Tibial artery (tissue), 4 donors: ENCODE measurements at regions not wholly inside any gene's neighbourhood (a gene's known extent, or its start where the extent isn't known, plus 50 kb on each side); places are given as distances from the start of the nearest gene placed in this dataset.

Experiments
- DNase-seq, 2 donors: peaks; one replicate each; pipeline ENCODE4 v3.0.0-alpha.2; 2019
- H3K27ac ChIP-seq, 2 donors: fragments of 200-600 bp; sonication (generic) in 1 of 2; 1 replicate in 1 of 2; 2 replicates in 1 of 2; pipeline ENCODE4 v1.5.1; 2018 to 2019; ENCODE audit warnings: mild to moderate bottlenecking in 1 of 2
- H3K27me3 ChIP-seq, 2 donors: fragments of 200-600 bp; sonication (generic) in 1 of 2; one replicate each; pipeline versions ENCODE4 v1.5.1 to v1.6.0; 2016 to 2019
- H3K36me3 ChIP-seq, 3 donors: fragments of 200-600 bp; sonication (generic) in 2 of 3; one replicate each; pipeline ENCODE4 v1.5.1; 2016 to 2019; ENCODE audit warnings: mild to moderate bottlenecking in 2 of 3
- H3K4me1 ChIP-seq, 4 donors: fragments of 200-600 bp; sonication (generic) in 2 of 4; 1 replicate in 3 of 4; 2 replicates in 1 of 4; pipeline ENCODE4 v1.5.1; 2016 to 2019
- H3K4me3 ChIP-seq, 2 donors: fragments of 200-600 bp; sonication (generic) in 1 of 2; 1 replicate in 1 of 2; 2 replicates in 1 of 2; pipeline ENCODE4 v1.5.1; 2018 to 2019; ENCODE audit warnings: mild to moderate bottlenecking in 2 of 2
- H3K9me3 ChIP-seq, 3 donors: fragments of 200-600 bp; sonication (generic) in 1 of 3; one replicate each; pipeline ENCODE4 v1.5.1; 2016 to 2019
- intact Hi-C: fragments of 100-400 bp; cut with DNase I; formaldehyde crosslinking; loops from one replicate; pipeline ENCODE4 v1.15.0; 2023; ENCODE audit warnings: low total_unique reads
- TF ChIP-seq, protein P1 (sequence below), 2 experiments: fragments of 200-600 bp in 1 of 2; fragments of 450-650 bp in 1 of 2; IDR thresholded peaks; one replicate each; pipeline ENCODE4 v1.5.1; 2017 to 2019; ENCODE audit warnings: antibody characterized with exemption in 2 of 2, mild to moderate bottlenecking in 1 of 2, moderate library complexity in 1 of 2

DNA sequence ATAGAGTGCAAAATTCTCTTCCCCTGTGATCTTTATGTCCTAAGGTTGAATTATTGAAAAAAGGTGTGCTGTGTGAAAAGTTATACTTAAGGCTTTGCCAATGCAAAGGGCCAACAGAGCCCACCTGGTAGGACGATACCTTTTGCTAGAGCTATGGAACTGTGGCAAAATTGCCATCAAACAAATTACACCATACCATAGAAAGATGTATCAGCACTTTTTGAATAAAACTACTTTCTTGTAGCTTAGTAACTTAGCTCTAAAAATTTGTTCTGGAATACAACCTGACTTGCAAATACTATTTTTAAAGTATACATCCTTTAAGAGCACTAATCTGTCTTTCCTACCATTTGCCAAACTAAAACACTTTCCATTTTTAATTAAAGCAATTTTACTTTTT lies 147.2 kb upstream of the ERCC4 start:
- Histone ChIP-seq H3K36me3 (no peaks in the 10 kb centered on the region), H3K4me3 (no peak overlapping the region), H3K27me3 (no peaks in the 10 kb centered on the region), H3K27ac (no peak overlapping the region), H3K9me3 (peaks cover 0 to 9% (median 0%) of the 10 kb centered on the region in 3 donors), H3K4me1 (no peaks in the 10 kb centered on the region)
- no peak for DNase-seq
- TF ChIP-seq, protein P1, sequence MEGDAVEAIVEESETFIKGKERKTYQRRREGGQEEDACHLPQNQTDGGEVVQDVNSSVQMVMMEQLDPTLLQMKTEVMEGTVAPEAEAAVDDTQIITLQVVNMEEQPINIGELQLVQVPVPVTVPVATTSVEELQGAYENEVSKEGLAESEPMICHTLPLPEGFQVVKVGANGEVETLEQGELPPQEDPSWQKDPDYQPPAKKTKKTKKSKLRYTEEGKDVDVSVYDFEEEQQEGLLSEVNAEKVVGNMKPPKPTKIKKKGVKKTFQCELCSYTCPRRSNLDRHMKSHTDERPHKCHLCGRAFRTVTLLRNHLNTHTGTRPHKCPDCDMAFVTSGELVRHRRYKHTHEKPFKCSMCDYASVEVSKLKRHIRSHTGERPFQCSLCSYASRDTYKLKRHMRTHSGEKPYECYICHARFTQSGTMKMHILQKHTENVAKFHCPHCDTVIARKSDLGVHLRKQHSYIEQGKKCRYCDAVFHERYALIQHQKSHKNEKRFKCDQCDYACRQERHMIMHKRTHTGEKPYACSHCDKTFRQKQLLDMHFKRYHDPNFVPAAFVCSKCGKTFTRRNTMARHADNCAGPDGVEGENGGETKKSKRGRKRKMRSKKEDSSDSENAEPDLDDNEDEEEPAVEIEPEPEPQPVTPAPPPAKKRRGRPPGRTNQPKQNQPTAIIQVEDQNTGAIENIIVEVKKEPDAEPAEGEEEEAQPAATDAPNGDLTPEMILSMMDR (IDR thresholded peaks at IDR 0.05), result no peak
- intact Hi-C loops, result no loop called here

DNA sequence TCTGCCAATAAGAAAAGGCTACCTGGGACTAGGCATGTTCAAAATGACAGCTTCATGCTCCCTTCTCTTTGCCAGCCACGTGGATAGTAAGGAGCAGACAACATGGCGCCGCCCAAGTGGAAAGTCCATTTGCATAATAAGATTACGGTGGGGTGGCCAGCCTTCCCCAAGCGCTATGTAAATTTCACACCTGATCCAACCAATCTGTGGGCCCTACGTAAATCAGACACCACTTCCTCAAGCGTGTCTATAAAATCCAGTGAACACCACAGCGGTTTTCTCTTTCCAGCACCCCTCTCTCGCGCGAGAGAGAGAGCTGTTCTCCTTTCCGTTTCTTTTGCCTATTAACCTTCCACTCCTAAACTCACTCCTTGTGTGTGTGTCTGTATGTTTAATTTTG lies 140.3 kb upstream of the ERCC4 start:
- DNase-seq, result no peak
- Histone ChIP-seq H3K4me1 (peaks cover 0 to 16% (median 3%) of the 10 kb centered on the region in 4 donors), H3K9me3 (peaks cover 0 to 9% (median 5%) of the 10 kb centered on the region in 3 donors), H3K27ac (no peak overlapping the region), H3K36me3 (no peaks in the 10 kb centered on the region), H3K27me3 (no peaks in the 10 kb centered on the region), H3K4me3 (no peak overlapping the region)
- TF ChIP-seq, protein P1 (IDR thresholded peaks at IDR 0.05), result no peak
- intact Hi-C loops, result no loop called here

DNA sequence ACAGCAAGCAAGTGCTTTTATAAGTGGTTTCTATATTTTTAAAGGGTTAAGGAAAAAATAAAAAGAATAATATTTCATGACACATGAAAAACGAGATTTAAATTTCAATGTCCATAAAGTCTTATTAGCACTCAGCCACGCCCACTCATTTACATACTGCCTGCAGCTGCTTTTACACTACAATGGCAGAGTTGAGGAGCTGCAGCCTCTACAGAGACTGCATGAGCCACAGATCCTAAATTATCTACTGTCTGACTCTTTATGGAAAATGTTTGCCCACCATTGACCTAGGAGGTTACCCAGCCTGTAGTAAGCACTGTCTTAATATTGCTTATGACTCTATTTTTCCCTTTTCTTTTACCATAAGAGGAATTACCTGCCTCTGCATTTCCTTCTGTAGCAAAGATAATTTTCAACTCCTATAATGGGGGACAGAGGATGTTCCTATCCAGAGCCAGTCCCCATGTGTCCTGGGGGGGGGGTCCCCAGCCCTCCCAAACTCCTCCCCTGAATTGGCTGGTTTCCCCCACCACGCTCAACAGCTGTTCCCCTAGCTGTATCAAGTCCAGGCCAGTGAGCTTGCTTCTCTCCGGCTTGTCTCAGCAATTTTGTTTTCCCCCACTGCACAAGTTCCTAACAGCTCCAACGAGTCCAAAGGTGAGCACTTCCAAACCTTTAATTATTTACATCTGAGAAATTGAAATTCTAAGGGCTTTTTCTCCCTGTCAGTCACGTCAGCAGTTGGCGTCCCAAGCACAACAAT lies 139.4 kb upstream of the ERCC4 start:
- Histone ChIP-seq H3K36me3 (no peaks in the 10 kb centered on the region), H3K4me1 (peaks cover 0 to 16% (median 3%) of the 10 kb centered on the region in 4 donors), H3K9me3 (peaks cover 0 to 5% (median 4%) of the 10 kb centered on the region in 3 donors), H3K27ac (no peak overlapping the region), H3K4me3 (no peak overlapping the region), H3K27me3 (no peaks in the 10 kb centered on the region)
- TF ChIP-seq, protein P1 (IDR thresholded peaks at IDR 0.05), result no peak
- intact Hi-C loops, result no loop called here
- DNase-seq, result no peak

DNA sequence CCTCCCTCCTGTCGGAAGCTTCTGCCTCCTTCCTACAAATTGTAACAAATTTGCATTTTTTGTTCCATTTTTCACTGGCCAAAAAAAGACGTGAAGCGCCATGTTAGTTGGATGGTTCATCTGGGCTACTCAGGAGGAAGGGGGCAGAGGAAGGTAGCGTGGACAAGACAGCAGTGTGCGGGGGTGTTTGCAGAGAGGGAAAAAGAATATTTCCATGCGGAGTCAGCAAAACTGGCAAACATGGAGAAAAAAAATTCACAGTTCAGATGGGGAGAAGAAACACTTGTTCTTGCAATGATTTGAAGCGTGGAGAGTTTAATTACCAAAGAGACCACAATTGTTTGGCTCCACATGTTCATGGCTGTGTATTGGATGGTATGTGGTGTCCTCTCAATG lies 138.8 kb upstream of the ERCC4 start:
- TF ChIP-seq, protein P1 (IDR thresholded peaks at IDR 0.05), result no peak
- Histone ChIP-seq H3K9me3 (peaks cover 0 to 5% (median 0%) of the 10 kb centered on the region in 3 donors), H3K36me3 (no peaks in the 10 kb centered on the region), H3K27ac (no peak overlapping the region), H3K27me3 (no peaks in the 10 kb centered on the region), H3K4me3 (no peak overlapping the region), H3K4me1 (peaks cover 0 to 16% (median 3%) of the 10 kb centered on the region in 4 donors)
- no peak for DNase-seq
- intact Hi-C loops, result no loop called here

DNA sequence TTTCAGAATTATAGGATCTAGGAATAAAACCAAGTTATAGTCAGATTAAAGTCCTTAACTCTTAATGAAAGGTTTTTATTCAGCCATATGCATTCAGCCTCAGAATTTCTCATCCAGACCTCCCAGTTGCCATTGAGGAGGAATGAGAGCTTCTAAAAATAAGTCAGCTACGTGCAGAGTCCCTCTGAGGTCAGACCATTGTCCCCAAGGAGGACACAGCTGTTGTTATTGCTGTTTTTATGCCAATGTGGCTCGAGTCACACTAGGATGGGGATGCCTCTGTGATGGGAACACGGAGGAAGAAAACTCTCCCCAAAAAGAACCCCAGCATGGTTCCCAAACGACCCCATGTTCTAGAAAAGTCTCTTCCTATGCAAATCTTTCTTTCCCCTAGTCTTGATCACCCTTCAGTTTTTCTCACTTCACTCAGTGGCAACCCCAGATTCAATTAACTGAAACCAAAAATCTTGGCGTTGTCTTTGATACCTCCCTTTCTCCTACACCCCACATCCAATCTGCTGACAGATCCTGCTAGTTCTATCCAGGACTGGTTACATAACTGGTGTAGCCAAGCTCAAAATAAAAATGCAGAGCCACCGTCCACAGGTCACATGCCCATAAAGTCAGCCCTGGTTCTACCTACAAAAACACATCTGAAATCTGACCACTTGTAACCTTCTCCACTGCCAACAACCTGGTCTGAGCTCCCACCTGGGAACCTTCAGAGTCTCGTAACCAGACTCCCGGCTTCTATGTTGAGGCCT lies 138.2 kb upstream of the ERCC4 start:
- Histone ChIP-seq H3K9me3 (peaks cover 0 to 5% (median 0%) of the 10 kb centered on the region in 3 donors), H3K4me1 (peaks cover 0 to 16% (median 3%) of the 10 kb centered on the region in 4 donors), H3K27ac (no peak overlapping the region), H3K36me3 (no peaks in the 10 kb centered on the region), H3K4me3 (no peak overlapping the region), H3K27me3 (no peaks in the 10 kb centered on the region)
- TF ChIP-seq, protein P1 (IDR thresholded peaks at IDR 0.05), result no peak
- no peak for DNase-seq
- intact Hi-C loops, result no loop called here
